Mucosa of rectum (tissue), 2 donors: ENCODE measurements at regions not wholly inside any gene's neighbourhood (a gene's known extent, or its start where the extent isn't known, plus 50 kb on each side); places are given as distances from the start of the nearest gene placed in this dataset.

Experiments used
- H3K27ac ChIP-seq, 2 donors: one replicate each; pipeline ENCODE4 v1.7.0; 2013; ENCODE audit warnings: inconsistent platforms in 2 of 2, low read depth in 2 of 2, low read length in 2 of 2
- H3K27me3 ChIP-seq, 2 donors: one replicate each; pipeline ENCODE4 v1.7.0; 2013; ENCODE audit warnings: low read length in 2 of 2; ENCODE audit not compliant: control insufficient read depth in 2 of 2, insufficient read depth in 2 of 2
- H3K36me3 ChIP-seq, 2 donors: one replicate each; pipeline ENCODE4 v1.7.0; 2013; ENCODE audit warnings: low read length in 2 of 2; ENCODE audit not compliant: control insufficient read depth in 2 of 2, insufficient read depth in 2 of 2
- H3K4me1 ChIP-seq, 2 donors: one replicate each; pipeline ENCODE4 v1.7.0; 2013; ENCODE audit warnings: low read length in 2 of 2, mild to moderate bottlenecking in 1 of 2; ENCODE audit not compliant: control insufficient read depth in 2 of 2, insufficient read depth in 2 of 2
- H3K4me3 ChIP-seq, 2 donors: one replicate each; pipeline ENCODE4 v1.7.0; 2013; ENCODE audit warnings: low read length in 2 of 2
- H3K9ac ChIP-seq, 2 donors: one replicate each; pipeline ENCODE4 v1.7.0; 2013; ENCODE audit warnings: low read length in 2 of 2, low read depth in 1 of 2, mild to moderate bottlenecking in 1 of 2
- H3K9me3 ChIP-seq, 2 donors: one replicate each; pipeline ENCODE4 v1.7.0; 2013; ENCODE audit warnings: low read length in 2 of 2; ENCODE audit not compliant: control insufficient read depth in 2 of 2
- donor health status: healthy.
- donor health status: Normal muscosa, but diverticular disease.

- peaks cover 0 to 2% of the 10 kb centered on the region in 2 donors for H3K4me1 ChIP-seq
- no peaks in the 10 kb centered on the region for H3K36me3 ChIP-seq
- H3K27ac ChIP-seq: no peak overlapping the region
- H3K9me3 ChIP-seq: no peaks in the 10 kb centered on the region
- H3K9ac ChIP-seq: no peak overlapping the region
- H3K4me3 ChIP-seq: no peak overlapping the region
- H3K27me3 ChIP-seq: peaks cover 10 to 27% of the 10 kb centered on the region in 2 donors
Observed at GRCh38 chr7:1292972-1293830, 60.5 kb downstream of the UNCX start.

DNA sequence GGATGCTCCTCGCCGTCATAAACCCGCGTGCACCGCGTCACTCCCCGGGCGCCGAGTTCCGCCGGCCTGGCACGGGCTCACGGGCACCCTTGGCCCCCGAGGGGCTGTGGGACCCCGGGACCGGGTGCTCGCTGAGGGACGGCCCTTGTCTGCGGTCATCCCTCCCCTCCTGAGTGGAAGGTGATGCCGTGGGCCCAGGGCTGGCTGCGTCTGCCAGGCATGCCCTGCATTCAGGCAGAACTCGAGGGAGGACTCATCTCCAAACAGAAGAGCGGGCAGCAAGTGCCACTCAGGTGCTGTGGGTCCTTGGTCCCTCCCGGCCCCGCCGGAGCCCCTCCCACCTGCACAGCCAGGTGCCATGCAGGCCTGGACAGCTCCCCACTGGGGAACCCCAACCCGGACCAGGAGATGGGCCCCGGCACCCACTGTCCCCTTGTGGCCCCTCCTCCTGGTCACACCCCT is 61.3 kb downstream of the UNCX start:
- Histone ChIP-seq H3K27ac (no peak overlapping the region), H3K9ac (no peak overlapping the region), H3K4me1 (peaks cover 0 to 7% of the 10 kb centered on the region in 2 donors), H3K27me3 (peaks cover 8 to 29% of the 10 kb centered on the region in 2 donors), H3K36me3 (no peaks in the 10 kb centered on the region), H3K9me3 (no peaks in the 10 kb centered on the region), H3K4me3 (no peak overlapping the region)

DNA sequence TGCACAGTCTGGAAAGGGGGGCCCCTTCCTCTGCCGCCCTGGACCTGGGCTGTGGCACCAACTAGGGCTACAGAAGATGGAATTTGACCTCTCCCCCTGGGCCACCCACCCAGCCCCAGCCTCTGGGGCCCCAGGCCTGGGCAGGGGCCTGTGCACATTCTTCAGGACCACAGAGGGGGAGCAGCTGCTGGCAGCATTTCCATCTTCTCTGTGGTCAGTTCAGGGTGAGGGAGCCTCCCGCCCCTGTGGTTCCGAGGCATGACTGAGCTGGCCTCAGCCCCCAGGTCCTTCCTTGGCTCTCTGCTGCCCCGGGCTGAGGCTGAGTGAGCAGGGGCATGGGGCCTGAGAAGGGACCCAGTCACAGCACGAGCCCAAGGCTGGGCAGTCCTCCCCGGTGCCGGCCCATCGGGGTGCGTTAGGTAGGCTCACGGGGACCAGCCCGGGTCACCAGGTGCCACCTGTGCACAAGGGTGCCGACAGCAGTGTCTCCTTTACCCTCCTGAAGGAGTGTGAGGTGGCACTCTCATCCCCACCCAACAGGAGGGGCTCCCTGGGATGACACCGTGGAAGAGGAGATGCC is 63.2 kb downstream of the UNCX start:
- no peak overlapping the region for H3K27ac ChIP-seq
- H3K36me3 ChIP-seq: no peaks in the 10 kb centered on the region
- H3K4me3 ChIP-seq: no peak overlapping the region
- H3K9ac ChIP-seq: no peak overlapping the region
- H3K9me3 ChIP-seq: no peaks in the 10 kb centered on the region
- peaks cover 4 to 20% of the 10 kb centered on the region in 2 donors for H3K27me3 ChIP-seq
- H3K4me1 ChIP-seq: peaks cover 0 to 8% of the 10 kb centered on the region in 2 donors

DNA sequence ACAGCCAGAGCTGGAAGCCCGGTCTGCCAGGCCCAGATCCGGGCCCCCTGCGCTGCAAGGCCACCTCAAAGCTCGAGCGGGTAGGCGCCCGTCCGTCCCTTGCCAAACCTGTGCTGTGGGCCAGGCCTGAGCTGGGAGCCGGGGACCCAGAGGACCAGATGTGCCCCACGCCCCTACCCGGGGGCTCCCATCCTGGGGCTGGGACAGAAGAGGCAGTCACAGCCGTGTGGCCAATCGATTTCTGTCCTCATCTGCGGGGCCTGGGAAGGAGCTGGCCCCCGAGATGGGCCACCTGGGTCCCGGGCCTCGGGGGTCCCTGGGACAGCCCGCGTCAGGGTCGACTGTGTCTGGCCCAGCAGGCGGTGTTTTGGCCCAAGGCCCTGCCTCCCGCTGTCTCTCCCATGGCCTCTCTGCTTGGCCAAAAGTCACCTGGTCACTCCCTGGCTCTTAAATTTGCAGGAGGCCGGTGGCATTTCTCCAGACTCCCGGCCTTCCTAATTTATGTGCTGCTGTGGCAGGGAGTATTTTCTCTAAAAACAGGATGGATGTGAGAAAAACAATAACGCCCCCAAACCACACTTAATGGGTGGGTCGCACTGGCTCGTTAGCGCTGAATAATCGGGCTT is 63.8 kb downstream of the UNCX start:
- H3K27me3 ChIP-seq: peaks cover 4 to 16% of the 10 kb centered on the region in 2 donors
- H3K9ac ChIP-seq: no peak overlapping the region
- no peaks in the 10 kb centered on the region for H3K36me3 ChIP-seq
- no peak overlapping the region for H3K27ac ChIP-seq
- no peak overlapping the region for H3K4me3 ChIP-seq
- peaks cover 0 to 8% of the 10 kb centered on the region in 2 donors for H3K4me1 ChIP-seq
- H3K9me3 ChIP-seq: no peaks in the 10 kb centered on the region

- peaks cover 4 to 12% of the 10 kb centered on the region in 2 donors for H3K27me3 ChIP-seq
- H3K9ac ChIP-seq: no peak overlapping the region
- no peak overlapping the region for H3K4me3 ChIP-seq
- no peaks in the 10 kb centered on the region for H3K9me3 ChIP-seq
- H3K4me1 ChIP-seq: peaks cover 0 to 8% of the 10 kb centered on the region in 2 donors
- no peak overlapping the region for H3K27ac ChIP-seq
- H3K36me3 ChIP-seq: no peaks in the 10 kb centered on the region
Observed at GRCh38 chr7:1297017-1297960, 64.6 kb downstream of the UNCX start.

- H3K27me3 ChIP-seq: peaks cover 4 to 11% of the 10 kb centered on the region in 2 donors
- no peak overlapping the region for H3K27ac ChIP-seq
- no peak overlapping the region for H3K9ac ChIP-seq
- no peaks in the 10 kb centered on the region for H3K36me3 ChIP-seq
- H3K9me3 ChIP-seq: no peaks in the 10 kb centered on the region
- H3K4me3 ChIP-seq: no peak overlapping the region
- peaks cover 0 to 8% of the 10 kb centered on the region in 2 donors for H3K4me1 ChIP-seq
Observed at GRCh38 chr7:1298051-1298930, 65.6 kb downstream of the UNCX start.

GRCh38 chr7:1298931-1299885 is 66.5 kb downstream of the UNCX start:
- no peak overlapping the region for H3K27ac ChIP-seq
- no peak overlapping the region for H3K9ac ChIP-seq
- peaks cover 0 to 8% of the 10 kb centered on the region in 2 donors for H3K4me1 ChIP-seq
- no peaks in the 10 kb centered on the region for H3K36me3 ChIP-seq
- H3K27me3 ChIP-seq: peaks cover 4 to 11% of the 10 kb centered on the region in 2 donors
- H3K4me3 ChIP-seq: no peak overlapping the region
- H3K9me3 ChIP-seq: no peaks in the 10 kb centered on the region

GRCh38 chr7:1300206-1300605 is 67.5 kb downstream of the UNCX start:
- peaks cover 0 to 8% of the 10 kb centered on the region in 2 donors for H3K4me1 ChIP-seq
- H3K36me3 ChIP-seq: no peaks in the 10 kb centered on the region
- peaks cover 4 to 15% of the 10 kb centered on the region in 2 donors for H3K27me3 ChIP-seq
- H3K27ac ChIP-seq: no peak overlapping the region
- no peaks in the 10 kb centered on the region for H3K9me3 ChIP-seq
- H3K9ac ChIP-seq: no peak overlapping the region
- H3K4me3 ChIP-seq: no peak overlapping the region
